ENCODE measurements at regions not wholly inside any gene's neighbourhood (a gene's known extent, or its start where the extent isn't known, plus 50 kb on each side); places are given as distances from the start of the nearest gene placed in this dataset.

GRCh38 chr3:83454353-83454752, 1504.4 kb upstream of the CADM2 start:
- Histone ChIP-seq H3K9me3 (no peaks in the 10 kb centered on the region), H3K4me1 (no peaks in the 10 kb centered on the region), H3K27me3 (no peaks in the 10 kb centered on the region), H3K27ac (no peak overlapping the region), H3K4me3 (no peak overlapping the region), H3K36me3 (no peaks in the 10 kb centered on the region)
- TF ChIP-seq CTCF (IDR thresholded peaks at IDR 0.05): no peak
- TF ChIP-seq POLR2A (IDR thresholded peaks at IDR 0.05): no peak
- DNase-seq: no peak
- WGBS, 4 donors: 77 to 93% (median 84%) methylated on average over 4 of the region's 4 CpGs
- ATAC-seq: no peak
- intact Hi-C loops (cut with DNase I): no loop called here

- no peak overlapping the region for H3K27ac ChIP-seq
- no peak for DNase-seq
- TF ChIP-seq CTCF (IDR thresholded peaks at IDR 0.05) (no peak), POLR2A (IDR thresholded peaks at IDR 0.05) (no peak)
- no peaks in the 10 kb centered on the region for H3K27me3 ChIP-seq
- intact Hi-C loops (cut with DNase I): no loop called here
- 14 to 23% (median 17%) methylated on average over 2 of the region's 2 CpGs for WGBS, 4 donors
- no peaks in the 10 kb centered on the region for H3K36me3 ChIP-seq
- no peaks in the 10 kb centered on the region for H3K4me1 ChIP-seq
- no peak overlapping the region for H3K4me3 ChIP-seq
- ATAC-seq: no peak
- no peaks in the 10 kb centered on the region for H3K9me3 ChIP-seq
These were observed 1501.2 kb upstream of the CADM2 start for GRCh38 chr3:83457551-83457950.

- Histone ChIP-seq H3K36me3 (no peaks in the 10 kb centered on the region), H3K9me3 (no peaks in the 10 kb centered on the region), H3K4me1 (no peaks in the 10 kb centered on the region), H3K27ac (no peak overlapping the region), H3K4me3 (no peak overlapping the region), H3K27me3 (no peaks in the 10 kb centered on the region)
- ATAC-seq (no peak), DNase-seq (no peak)
- WGBS, 4 donors: 59 to 69% (median 63%) methylated on average over 2 of the region's 2 CpGs
- TF ChIP-seq POLR2A (IDR thresholded peaks at IDR 0.05): no peak
- no peak for TF ChIP-seq CTCF (IDR thresholded peaks at IDR 0.05)
- intact Hi-C loops (cut with DNase I): no loop called here
These were observed 1498.7 kb upstream of the CADM2 start for GRCh38 chr3:83460052-83460451.

GRCh38 chr3:83461411-83461810, 1497.4 kb upstream of the CADM2 start:
- no peak for DNase-seq
- no peak overlapping the region for H3K4me3 ChIP-seq
- no peak for ATAC-seq
- no peaks in the 10 kb centered on the region for H3K4me1 ChIP-seq
- WGBS, 4 donors: 66 to 85% (median 76%) methylated on average over 1 of the region's 1 CpG
- no peak for TF ChIP-seq POLR2A (IDR thresholded peaks at IDR 0.05)
- no peak for TF ChIP-seq CTCF (IDR thresholded peaks at IDR 0.05)
- no peaks in the 10 kb centered on the region for H3K9me3 ChIP-seq
- intact Hi-C loops (cut with DNase I): no loop called here
- H3K27ac ChIP-seq: no peak overlapping the region
- no peaks in the 10 kb centered on the region for H3K36me3 ChIP-seq
- H3K27me3 ChIP-seq: no peaks in the 10 kb centered on the region
